H1 (cell line): ENCODE measurements at regions not wholly inside any gene's neighbourhood (a gene's known extent, or its start where the extent isn't known, plus 50 kb on each side); places are given as distances from the start of the nearest gene placed in this dataset.

Source experiments
- EP300 ChIP-seq, 2 experiments: IDR thresholded peaks; 1 replicate in 1 of 2; 2 replicates in 1 of 2; pipeline ENCODE4 v1.6.1; 2011 to 2012; ENCODE audit warnings: low read depth in 2 of 2, low read length in 2 of 2, mild to moderate bottlenecking in 2 of 2, borderline replicate concordance in 1 of 2, inconsistent platforms in 1 of 2, moderate library complexity in 1 of 2
- GABPA ChIP-seq: IDR thresholded peaks from 2 replicates; pipeline ENCODE4 v1.6.1; 2011; ENCODE audit warnings: mild to moderate bottlenecking, low read length, moderate library complexity, borderline replicate concordance; ENCODE audit not compliant: insufficient read depth

- no peak for TF ChIP-seq GABPA
- TF ChIP-seq EP300 (IDR thresholded peaks at IDR 0.05; ENCODE audit: borderline replicate concordance in 1 of 2, low read depth in 2 of 2, low read length in 2 of 2) = no peak
Observed at GRCh38 chr7:32415519-32415918, 74.7 kb downstream of the LSM5 start (continued).
